Esophagus mucosa (tissue), 1 donor: ENCODE measurements at regions not wholly inside any gene's neighbourhood (a gene's known extent, or its start where the extent isn't known, plus 50 kb on each side); places are given as distances from the start of the nearest gene placed in this dataset.
"Not testable (repeated sequence)": the region's sequence is repeated elsewhere in the genome, so short reads cannot be mapped to it uniquely, and the experiment has no call there.

Experiments
- ATAC-seq: fragments of 200-7000 bp; cut with Tn5 transposase; one replicate; pipeline ENCODE4 v1.9.1; 2020
- donor health status: DM: yes; HTN: yes; CAD: no.

- peak; percentile 23 for ATAC-seq
Observed at GRCh38 chr9:106773750-106774149, 89.2 kb upstream of the ZNF462 start.

- no peak for ATAC-seq
Observed at GRCh38 chr9:106775960-106776359, 87.0 kb upstream of the ZNF462 start.

GRCh38 chr9:106779796-106780195 is 83.2 kb upstream of the ZNF462 start:
- ATAC-seq, result no peak

GRCh38 chr9:106783121-106783520 is 79.8 kb upstream of the ZNF462 start:
- ATAC-seq, result no peak

- no peak for ATAC-seq
Observed at GRCh38 chr9:106784076-106784475, 78.9 kb upstream of the ZNF462 start.

GRCh38 chr9:106785200-106785599 is 77.8 kb upstream of the ZNF462 start:
- ATAC-seq, result no peak

GRCh38 chr9:106788021-106788420 is 74.9 kb upstream of the ZNF462 start:
- ATAC-seq, result not testable (repeated sequence)

- ATAC-seq, result no peak
Observed at GRCh38 chr9:106795031-106795430, 67.9 kb upstream of the ZNF462 start.

GRCh38 chr9:106796771-106797170 is 66.2 kb upstream of the ZNF462 start:
- ATAC-seq, result no peak

DNA sequence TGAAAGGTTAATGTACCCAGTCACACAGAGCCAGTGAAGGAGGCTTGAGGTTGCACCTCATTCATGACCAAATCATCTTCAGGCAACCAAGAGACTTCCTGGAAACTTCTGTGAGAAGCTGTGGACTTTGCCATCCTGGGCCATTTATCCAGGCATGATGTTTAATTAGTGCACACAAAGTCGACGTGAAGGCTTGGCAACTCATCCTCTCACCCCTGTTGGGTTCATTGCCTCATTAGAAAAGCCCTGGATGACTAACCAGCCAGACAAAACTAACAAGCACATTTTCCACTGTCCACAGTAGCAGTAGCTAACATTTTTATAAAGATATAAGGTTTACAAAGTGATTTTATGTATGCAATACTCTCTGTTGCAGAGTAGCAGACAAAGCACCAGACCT is 65.7 kb upstream of the ZNF462 start:
- no peak for ATAC-seq

- no peak for ATAC-seq
Observed at GRCh38 chr9:106798016-106798799, 64.8 kb upstream of the ZNF462 start.

- no peak for ATAC-seq
Observed at GRCh38 chr9:106799152-106799551, 63.8 kb upstream of the ZNF462 start.

DNA sequence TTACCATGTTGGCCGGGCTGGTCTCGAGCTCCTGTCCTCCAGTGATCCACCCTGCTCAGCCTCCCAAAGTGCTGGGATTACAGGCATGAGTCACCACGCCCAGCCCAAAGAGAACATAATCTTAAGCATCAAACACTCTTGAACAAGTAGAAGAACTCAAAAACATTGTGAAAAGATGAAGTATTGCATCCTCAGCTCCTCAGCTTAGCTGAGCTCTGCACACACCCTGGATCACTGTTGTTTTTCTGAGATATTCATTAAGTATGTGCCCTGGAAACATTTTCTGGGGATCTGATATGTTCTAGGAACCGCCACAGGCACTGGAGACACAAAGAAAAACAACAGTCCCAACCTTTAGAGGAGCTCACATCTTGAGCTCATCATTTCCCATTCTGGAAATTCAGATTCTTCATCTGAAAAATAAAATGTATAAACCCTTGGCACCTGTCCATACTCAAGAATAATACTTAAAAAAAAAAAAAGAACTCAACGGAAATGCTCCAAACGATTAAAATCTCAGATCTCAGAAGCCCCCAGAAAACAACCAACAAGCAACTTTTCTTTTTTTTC is 62.2 kb upstream of the ZNF462 start:
- ATAC-seq, result no peak

DNA sequence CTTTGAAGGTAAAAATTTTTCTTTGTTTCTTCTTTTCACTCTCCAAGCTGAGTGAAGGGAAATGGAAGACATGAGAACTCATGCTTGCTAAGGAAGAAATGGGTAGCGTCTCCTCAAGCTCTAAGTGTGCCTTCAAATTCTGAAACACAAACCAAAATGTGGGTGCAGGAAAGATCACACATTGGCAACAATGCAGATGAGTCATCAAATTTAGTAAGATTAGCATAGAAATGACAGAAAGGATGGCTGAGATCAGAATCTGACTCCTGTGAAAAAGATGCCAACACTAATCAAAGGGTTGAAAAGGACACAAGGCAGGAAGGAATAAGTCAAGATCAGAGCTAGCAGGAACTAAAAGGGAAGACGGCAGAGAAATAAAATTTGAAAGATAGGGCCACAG is 61.1 kb upstream of the ZNF462 start:
- ATAC-seq, result no peak
